ENCODE measurements at regions not wholly inside any gene's neighbourhood (a gene's known extent, or its start where the extent isn't known, plus 50 kb on each side); places are given as distances from the start of the nearest gene placed in this dataset.

- TF ChIP-seq CTCF (IDR thresholded peaks at IDR 0.05; ENCODE audit: low read length): no peak
- TF ChIP-seq EZH2 (IDR thresholded peaks at IDR 0.05; ENCODE audit: borderline replicate concordance, low read length): no peak
Observed at GRCh38 chr12:126518596-126519200, 1453.5 kb downstream of the AACS start.
